22Rv1 (cell line): ENCODE measurements at regions not wholly inside any gene's neighbourhood (a gene's known extent, or its start where the extent isn't known, plus 50 kb on each side); places are given as distances from the start of the nearest gene placed in this dataset.

Experiments
- H3K27ac ChIP-seq: fragments of 450-650 bp; 2 replicates; pipeline ENCODE4 v1.5.1; 2017
- ZFX ChIP-seq: fragments of 450-650 bp; IDR thresholded peaks from 2 replicates; pipeline ENCODE4 v1.6.1; 2017; ENCODE audit warnings: antibody characterized with exemption, borderline replicate concordance
- TF ChIP-seq, protein P1 (sequence below): fragments of 450-650 bp; IDR thresholded peaks from 2 replicates; pipeline ENCODE4 v1.5.1; 2017; ENCODE audit warnings: mild to moderate bottlenecking

DNA sequence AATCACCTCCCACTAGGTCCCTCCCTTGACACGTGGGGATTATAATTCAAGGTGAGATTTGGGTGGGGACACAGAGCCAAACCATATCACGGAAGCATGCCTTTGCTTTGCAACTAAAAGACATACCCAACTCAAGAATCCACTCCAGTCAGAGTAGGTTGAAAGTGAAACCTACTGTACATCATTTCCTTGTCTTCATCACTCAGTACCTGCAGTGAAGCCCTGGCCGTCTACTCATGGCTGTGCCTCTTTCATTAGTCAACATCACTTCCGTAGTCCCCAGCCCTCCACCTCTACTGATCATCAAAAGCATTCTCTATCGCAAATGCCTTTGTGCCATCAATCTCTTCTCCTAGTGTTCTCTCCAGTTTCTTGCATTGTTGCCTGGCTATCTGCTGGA is 343.1 kb upstream of the ARGLU1 start:
- no peak overlapping the region for H3K27ac ChIP-seq
- TF ChIP-seq, protein P1, sequence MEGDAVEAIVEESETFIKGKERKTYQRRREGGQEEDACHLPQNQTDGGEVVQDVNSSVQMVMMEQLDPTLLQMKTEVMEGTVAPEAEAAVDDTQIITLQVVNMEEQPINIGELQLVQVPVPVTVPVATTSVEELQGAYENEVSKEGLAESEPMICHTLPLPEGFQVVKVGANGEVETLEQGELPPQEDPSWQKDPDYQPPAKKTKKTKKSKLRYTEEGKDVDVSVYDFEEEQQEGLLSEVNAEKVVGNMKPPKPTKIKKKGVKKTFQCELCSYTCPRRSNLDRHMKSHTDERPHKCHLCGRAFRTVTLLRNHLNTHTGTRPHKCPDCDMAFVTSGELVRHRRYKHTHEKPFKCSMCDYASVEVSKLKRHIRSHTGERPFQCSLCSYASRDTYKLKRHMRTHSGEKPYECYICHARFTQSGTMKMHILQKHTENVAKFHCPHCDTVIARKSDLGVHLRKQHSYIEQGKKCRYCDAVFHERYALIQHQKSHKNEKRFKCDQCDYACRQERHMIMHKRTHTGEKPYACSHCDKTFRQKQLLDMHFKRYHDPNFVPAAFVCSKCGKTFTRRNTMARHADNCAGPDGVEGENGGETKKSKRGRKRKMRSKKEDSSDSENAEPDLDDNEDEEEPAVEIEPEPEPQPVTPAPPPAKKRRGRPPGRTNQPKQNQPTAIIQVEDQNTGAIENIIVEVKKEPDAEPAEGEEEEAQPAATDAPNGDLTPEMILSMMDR = no peak
- TF ChIP-seq ZFX = no peak

DNA sequence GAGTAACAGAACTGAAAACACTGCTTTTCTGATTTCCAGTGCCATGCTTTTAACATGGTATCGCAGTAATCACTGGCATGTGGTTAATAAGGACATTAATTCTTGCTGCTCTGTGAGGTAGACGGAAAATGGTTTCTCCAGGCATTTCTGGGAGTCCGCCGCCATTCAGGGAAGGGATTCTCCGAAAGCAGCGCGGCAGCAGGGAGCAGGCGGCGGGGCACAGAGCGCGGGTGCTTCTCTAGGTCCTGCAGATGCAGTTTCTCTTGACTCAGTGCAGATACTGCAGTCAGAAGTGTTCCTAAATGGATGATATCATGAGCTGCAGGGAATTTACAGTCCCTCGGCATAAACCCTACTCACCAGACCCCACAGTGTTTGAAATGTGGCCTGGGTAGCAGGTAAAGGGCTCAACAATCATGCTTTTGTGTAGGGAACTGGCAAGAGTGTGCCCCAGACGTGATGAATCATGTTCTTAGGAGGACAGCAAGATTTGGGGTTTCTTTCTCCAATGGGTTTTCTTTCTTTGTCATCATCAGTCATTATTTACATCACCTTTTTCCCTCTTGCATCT is 338.6 kb upstream of the ARGLU1 start:
- no peak overlapping the region for H3K27ac ChIP-seq
- TF ChIP-seq ZFX = no peak
- TF ChIP-seq, protein P1 = no peak

DNA sequence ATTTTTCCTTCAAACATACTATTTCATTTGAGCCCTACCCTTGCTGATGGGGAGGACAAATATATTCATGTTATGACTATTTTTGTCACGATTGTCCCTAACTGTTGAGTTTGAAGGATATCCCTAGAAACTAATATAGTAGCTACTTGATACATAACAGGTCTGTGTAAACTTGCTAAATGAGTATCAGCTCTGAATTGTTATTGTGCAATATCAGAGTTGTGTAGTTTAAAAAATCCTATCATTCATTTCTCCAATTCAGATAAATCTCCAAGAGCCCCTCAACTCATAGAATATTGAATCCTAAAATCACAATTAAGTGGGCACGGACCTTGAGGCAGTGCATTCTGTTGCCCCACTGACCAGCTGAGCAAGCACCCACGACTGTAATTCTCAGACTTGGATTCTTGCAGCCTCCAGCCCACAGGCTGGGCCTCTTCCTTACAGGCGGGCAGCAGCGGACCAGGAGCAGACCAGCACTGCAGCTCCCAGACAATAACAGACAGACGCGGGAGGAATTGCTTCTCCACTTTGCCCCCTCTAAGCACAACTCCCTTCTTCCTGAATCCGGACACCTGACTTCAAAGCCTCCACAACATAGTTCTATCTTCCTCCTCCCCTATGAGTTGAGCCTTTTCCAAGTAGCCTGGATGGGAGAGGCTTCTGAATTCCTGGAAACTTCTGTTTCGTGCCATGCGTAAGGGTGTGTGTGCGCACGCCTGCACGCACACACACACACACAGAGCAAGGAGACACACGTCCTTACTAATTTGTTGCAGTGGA is 337.6 kb upstream of the ARGLU1 start:
- TF ChIP-seq, protein P1 = no peak
- TF ChIP-seq ZFX = no peak
- H3K27ac ChIP-seq = no peak overlapping the region

DNA sequence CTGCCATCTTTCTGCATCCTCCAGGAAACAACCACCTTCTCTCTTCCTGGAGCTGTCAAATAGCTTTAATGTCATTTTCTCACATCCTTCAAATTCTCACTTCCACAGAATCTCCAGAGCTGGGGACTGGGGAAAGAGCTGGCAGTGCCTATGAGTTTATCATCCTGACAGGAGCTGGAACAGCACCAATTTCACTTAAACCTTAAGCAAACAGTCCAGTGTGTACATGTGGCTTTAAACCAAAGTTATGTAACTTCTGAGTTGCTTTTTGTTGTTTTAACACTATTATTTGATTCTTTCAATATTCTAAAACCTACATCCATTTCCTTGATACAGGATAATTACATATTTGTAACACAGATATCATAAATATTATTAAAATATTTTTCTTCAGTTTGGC is 331.5 kb upstream of the ARGLU1 start:
- TF ChIP-seq, protein P1 = no peak
- no peak for TF ChIP-seq ZFX
- no peak overlapping the region for H3K27ac ChIP-seq

DNA sequence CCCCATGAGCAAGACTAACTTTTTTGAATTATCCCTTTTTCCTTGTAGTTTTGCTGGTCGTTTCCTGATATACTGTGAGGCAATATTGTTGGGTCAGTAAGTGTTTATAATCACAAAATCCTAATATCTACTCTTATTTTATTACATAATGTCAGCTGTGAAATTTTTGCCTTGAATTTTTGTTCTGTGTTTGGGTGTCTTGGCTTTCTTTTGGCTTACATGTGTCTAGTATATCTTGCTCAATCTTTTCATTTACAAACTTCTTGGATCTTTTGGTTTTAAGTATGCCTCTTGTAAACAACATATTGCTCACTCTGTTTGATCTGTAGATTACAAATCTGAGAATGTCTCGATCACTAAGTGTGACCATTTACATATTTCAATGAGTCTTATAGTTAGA is 330.3 kb upstream of the ARGLU1 start:
- TF ChIP-seq ZFX = no peak

DNA sequence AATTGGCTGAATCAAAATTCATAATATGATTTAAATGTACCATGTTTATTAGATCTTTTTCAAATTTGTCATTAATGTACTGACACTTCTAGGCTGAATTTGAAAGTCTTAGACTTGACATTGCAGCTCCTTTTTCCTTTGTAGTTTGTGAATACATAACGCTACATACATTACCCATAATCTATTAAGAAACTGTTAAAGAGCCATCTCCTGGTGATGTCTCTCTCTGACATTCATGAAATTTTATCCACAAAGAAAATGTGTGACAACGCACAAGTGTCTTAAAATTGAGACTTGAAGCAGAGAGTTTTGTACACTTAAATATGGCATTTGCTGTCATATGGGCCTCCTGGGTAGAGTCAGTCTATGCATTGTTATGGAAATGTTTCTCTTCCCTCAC is 320.2 kb upstream of the ARGLU1 start:
- TF ChIP-seq, protein P1 = no peak
- no peak for TF ChIP-seq ZFX
- H3K27ac ChIP-seq = no peak overlapping the region

More for the DNA sequence above, 330.3 kb upstream of the ARGLU1 start:
- no peak overlapping the region for H3K27ac ChIP-seq

DNA sequence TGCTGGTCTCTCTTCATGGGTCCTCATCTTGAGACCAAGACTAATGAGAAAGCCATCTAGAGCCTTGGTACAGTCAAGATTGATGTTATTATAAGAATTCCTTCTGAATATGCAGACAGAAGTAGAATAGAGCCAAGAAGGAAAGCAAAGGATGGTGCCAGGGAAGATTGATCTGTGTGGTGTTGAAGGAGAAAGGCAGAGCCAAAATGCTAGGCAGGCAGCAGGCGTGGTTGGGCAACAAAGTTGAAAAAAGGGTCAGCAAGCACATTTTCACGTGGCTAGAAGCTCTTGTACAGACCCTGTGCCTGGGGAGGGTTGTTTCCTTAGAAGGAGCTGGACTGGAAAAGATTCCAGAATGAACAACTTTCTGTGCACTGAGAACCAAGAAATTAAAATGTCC is 319.7 kb upstream of the ARGLU1 start:
- H3K27ac ChIP-seq = no peak overlapping the region
- TF ChIP-seq, protein P1 = no peak
- TF ChIP-seq ZFX = no peak
